ENCODE measurements at regions not wholly inside any gene's neighbourhood (a gene's known extent, or its start where the extent isn't known, plus 50 kb on each side); places are given as distances from the start of the nearest gene placed in this dataset.

DNA sequence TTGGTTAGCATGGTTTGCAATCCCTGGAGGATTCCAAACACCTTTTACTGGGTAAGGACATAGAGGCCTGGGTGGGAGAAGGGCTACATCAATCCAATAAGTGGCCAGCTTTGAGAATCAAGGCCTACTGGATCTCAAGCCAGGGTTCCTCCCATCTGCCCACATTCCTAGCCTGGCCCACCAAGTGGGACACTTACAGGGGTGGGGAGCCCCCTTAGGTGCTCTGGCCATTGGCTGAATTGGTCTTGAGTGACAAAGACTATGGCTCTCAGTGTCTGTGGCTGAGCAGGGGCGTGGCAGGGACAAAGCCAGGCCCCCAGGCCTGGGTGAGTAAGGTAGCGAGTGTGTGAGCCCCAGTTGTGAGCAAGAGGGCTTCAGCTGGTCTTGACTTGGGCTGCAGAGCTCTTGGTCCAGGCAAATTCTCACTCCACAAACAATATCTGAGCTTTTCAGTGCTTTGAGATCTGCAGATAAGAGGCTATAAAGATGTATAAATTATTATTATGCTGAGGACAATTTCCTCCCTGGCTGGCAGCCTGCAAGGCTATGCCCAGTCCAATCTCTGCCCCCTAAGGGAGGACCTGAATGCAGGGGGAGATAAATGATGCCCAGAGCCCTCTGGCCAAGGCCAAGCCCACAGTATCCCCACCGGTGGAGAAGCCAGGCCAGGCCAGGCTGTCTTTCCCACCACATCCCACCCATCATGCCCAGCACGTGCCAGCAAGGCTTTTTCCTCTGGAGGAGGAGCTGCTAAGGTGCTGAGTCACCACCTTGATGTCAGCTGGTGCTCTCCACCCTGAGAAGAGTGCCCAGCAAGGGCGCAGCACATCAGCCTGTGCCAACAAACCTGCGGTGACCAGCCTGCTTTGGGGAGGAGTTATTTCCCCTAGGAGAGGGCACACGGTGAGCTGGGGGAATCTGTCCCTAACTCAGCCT, 80.7 kb upstream of the DUSP5 start:
- Histone ChIP-seq H3K27ac (ENCODE audit: low read depth, low read length, poor library complexity, severe bottlenecking) (no peak overlapping the region), H3K4me3 (ENCODE audit: low read depth, low read length, poor library complexity, severe bottlenecking) (no peak overlapping the region), H3K36me3 (ENCODE audit: insufficient read depth, low read length, poor library complexity, severe bottlenecking) (no peaks in the 10 kb centered on the region), H3K9me3 (ENCODE audit: low read depth, low read length, poor library complexity, severe bottlenecking) (no peaks in the 10 kb centered on the region), H3K4me1 (ENCODE audit: insufficient read depth, low read length, poor library complexity, severe bottlenecking) (peaks cover 4% of the 10 kb centered on the region), H3K27me3 (replicated peaks; ENCODE audit: insufficient read depth, low read depth, low read length, poor library complexity) (no peaks in the 10 kb centered on the region)
- no peak for DNase-seq (ENCODE audit: low spot score)
- TF ChIP-seq, protein P1, sequence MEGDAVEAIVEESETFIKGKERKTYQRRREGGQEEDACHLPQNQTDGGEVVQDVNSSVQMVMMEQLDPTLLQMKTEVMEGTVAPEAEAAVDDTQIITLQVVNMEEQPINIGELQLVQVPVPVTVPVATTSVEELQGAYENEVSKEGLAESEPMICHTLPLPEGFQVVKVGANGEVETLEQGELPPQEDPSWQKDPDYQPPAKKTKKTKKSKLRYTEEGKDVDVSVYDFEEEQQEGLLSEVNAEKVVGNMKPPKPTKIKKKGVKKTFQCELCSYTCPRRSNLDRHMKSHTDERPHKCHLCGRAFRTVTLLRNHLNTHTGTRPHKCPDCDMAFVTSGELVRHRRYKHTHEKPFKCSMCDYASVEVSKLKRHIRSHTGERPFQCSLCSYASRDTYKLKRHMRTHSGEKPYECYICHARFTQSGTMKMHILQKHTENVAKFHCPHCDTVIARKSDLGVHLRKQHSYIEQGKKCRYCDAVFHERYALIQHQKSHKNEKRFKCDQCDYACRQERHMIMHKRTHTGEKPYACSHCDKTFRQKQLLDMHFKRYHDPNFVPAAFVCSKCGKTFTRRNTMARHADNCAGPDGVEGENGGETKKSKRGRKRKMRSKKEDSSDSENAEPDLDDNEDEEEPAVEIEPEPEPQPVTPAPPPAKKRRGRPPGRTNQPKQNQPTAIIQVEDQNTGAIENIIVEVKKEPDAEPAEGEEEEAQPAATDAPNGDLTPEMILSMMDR (conservative IDR thresholded peaks at IDR 0.05; ENCODE audit: low read depth, low read length) = no peak
- TF ChIP-seq EZH2 (IDR thresholded peaks at IDR 0.05; ENCODE audit: borderline replicate concordance, low read depth, low read length, poor library complexity, severe bottlenecking) = no peak
- CTCF ChIA-PET = interaction anchor here (0.8 kb wide), 1 partner anchor 63 kb away, joined by 3 read pairs; no protein-coding TSS in a partner anchor
- POLR2A ChIA-PET (ENCODE audit: low non-redundant PET) = interaction anchor here (0.5 kb wide), 1 partner anchor 115 kb away, joined by 6 read pairs; no protein-coding TSS in a partner anchor
- intact Hi-C loops (cut with micrococcal nuclease; ENCODE audit: unreplicated experiment) = no loop called here
- BruUV-seq (replicated peaks) = no TSS peak

DNA sequence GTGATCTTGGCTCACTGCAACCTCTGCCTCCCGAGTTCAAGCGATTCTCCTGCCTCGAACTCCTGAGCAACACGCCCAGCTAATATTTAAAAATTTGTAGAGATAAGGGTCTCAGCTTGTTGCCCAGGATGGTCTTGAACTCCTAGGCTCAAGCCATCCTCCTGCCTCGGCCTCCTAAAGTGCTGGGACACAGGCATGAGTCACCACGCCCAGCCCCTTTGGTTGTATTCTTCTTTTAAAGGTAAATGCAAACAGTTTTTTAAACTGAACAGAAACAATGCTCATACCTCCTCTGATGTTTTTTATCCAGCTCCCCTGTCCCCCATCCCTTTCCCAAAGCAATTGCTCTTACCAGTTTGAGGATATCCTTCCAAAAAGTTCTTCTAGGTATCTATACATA, 79.5 kb upstream of the DUSP5 start:
- Histone ChIP-seq H3K4me1 (ENCODE audit: insufficient read depth, low read length, poor library complexity, severe bottlenecking) (no peaks in the 10 kb centered on the region), H3K36me3 (ENCODE audit: insufficient read depth, low read length, poor library complexity, severe bottlenecking) (no peaks in the 10 kb centered on the region), H3K9me3 (ENCODE audit: low read depth, low read length, poor library complexity, severe bottlenecking) (no peaks in the 10 kb centered on the region), H3K27me3 (replicated peaks; ENCODE audit: insufficient read depth, low read depth, low read length, poor library complexity) (no peaks in the 10 kb centered on the region), H3K27ac (ENCODE audit: low read depth, low read length, poor library complexity, severe bottlenecking) (no peak overlapping the region), H3K4me3 (ENCODE audit: low read depth, low read length, poor library complexity, severe bottlenecking) (no peak overlapping the region)
- TF ChIP-seq, protein P1 (conservative IDR thresholded peaks at IDR 0.05; ENCODE audit: low read depth, low read length) = no peak
- TF ChIP-seq EZH2 (IDR thresholded peaks at IDR 0.05; ENCODE audit: borderline replicate concordance, low read depth, low read length, poor library complexity, severe bottlenecking) = no peak
- BruUV-seq (replicated peaks) = no TSS peak
- no peak for DNase-seq (ENCODE audit: low spot score)
- POLR2A ChIA-PET (ENCODE audit: low non-redundant PET) = interaction anchor here (0.6 kb wide), 1 partner anchor 22 kb away, joined by 9 read pairs; no protein-coding TSS in a partner anchor
- CTCF ChIA-PET = no interaction called here
- intact Hi-C loops (cut with micrococcal nuclease; ENCODE audit: unreplicated experiment) = no loop called here

DNA sequence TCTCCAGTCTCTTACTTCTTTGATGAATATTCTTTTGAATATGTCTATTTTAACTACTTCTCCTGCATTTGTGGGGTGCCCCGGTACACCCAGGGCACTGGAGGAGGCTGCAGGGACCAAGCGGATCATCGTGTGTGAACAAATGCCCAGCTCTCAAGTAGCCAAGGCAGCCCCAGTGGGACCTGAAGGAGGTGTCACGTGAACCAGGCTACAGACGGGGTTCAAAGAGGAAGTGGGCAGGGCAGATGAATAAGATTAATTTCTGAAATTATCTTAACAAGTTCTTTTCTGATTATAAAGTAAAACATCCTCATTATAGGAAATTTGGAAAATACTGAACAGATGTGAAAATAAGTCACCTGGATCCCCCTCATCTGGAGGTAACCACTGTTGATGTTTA, 78.4 kb upstream of the DUSP5 start:
- BruUV-seq (replicated peaks) = no TSS peak
- Histone ChIP-seq H3K36me3 (ENCODE audit: insufficient read depth, low read length, poor library complexity, severe bottlenecking) (no peaks in the 10 kb centered on the region), H3K9me3 (ENCODE audit: low read depth, low read length, poor library complexity, severe bottlenecking) (no peaks in the 10 kb centered on the region), H3K4me1 (ENCODE audit: insufficient read depth, low read length, poor library complexity, severe bottlenecking) (no peaks in the 10 kb centered on the region), H3K27me3 (replicated peaks; ENCODE audit: insufficient read depth, low read depth, low read length, poor library complexity) (no peaks in the 10 kb centered on the region), H3K4me3 (ENCODE audit: low read depth, low read length, poor library complexity, severe bottlenecking) (no peak overlapping the region), H3K27ac (ENCODE audit: low read depth, low read length, poor library complexity, severe bottlenecking) (no peak overlapping the region)
- no peak for DNase-seq (ENCODE audit: low spot score)
- ChIA-PET POLR2A (ENCODE audit: low non-redundant PET) (no interaction called here), CTCF (no interaction called here)
- TF ChIP-seq EZH2 (IDR thresholded peaks at IDR 0.05; ENCODE audit: borderline replicate concordance, low read depth, low read length, poor library complexity, severe bottlenecking) = no peak
- TF ChIP-seq, protein P1 (conservative IDR thresholded peaks at IDR 0.05; ENCODE audit: low read depth, low read length) = no peak
- intact Hi-C loops (cut with micrococcal nuclease; ENCODE audit: unreplicated experiment) = no loop called here

All from A673 (cell line).